Dermis microvascular lymphatic vessel endothelial cell (primary cell): ENCODE measurements at regions not wholly inside any gene's neighbourhood (a gene's known extent, or its start where the extent isn't known, plus 50 kb on each side); places are given as distances from the start of the nearest gene placed in this dataset.

ENCODE experiments used
- DNase-seq, 2 donors: peaks; one replicate each; pipeline versions ENCODE4 v3.0.0 to v3.0.0-alpha.2; 2010; ENCODE audit warnings: low read depth in 2 of 2

GRCh38 chr3:102079809-102080197 is 230.5 kb downstream of the NFKBIZ start:
- DNase-seq: no peak

GRCh38 chr3:102081572-102082289 is 232.4 kb downstream of the NFKBIZ start:
- peak in 1 of 2 donors; percentile 91 for DNase-seq

- DNase-seq: no peak
Measured at GRCh38 chr3:102083473-102083872, 234.2 kb downstream of the NFKBIZ start.

GRCh38 chr3:102084006-102084405 is 234.7 kb downstream of the NFKBIZ start:
- DNase-seq: no peak

- DNase-seq: no peak
Measured at GRCh38 chr3:102084704-102085103, 235.4 kb downstream of the NFKBIZ start.

GRCh38 chr3:102085431-102086176 is 236.3 kb downstream of the NFKBIZ start:
- DNase-seq: no peak

GRCh38 chr3:102087236-102087635 is 237.9 kb downstream of the NFKBIZ start:
- no peak for DNase-seq

- DNase-seq: no peak
Measured at GRCh38 chr3:102089239-102089638, 239.9 kb downstream of the NFKBIZ start.

- DNase-seq: peak in 1 of 2 donors; percentile 57
Measured at GRCh38 chr3:102089904-102090720, 240.8 kb downstream of the NFKBIZ start.

GRCh38 chr3:102090721-102091045 is 241.4 kb downstream of the NFKBIZ start:
- peak; percentile 66 to 76 for DNase-seq

- no peak for DNase-seq
Measured at GRCh38 chr3:102091358-102091757, 242.0 kb downstream of the NFKBIZ start.

- DNase-seq: peak in 1 of 2 donors; percentile 79
Measured at GRCh38 chr3:102092617-102093466, 243.5 kb downstream of the NFKBIZ start.

GRCh38 chr3:102094506-102094905 is 245.2 kb downstream of the NFKBIZ start:
- DNase-seq: no peak

- no peak for DNase-seq
Measured at GRCh38 chr3:102095383-102095782, 246.1 kb downstream of the NFKBIZ start.

GRCh38 chr3:102096066-102096465 is 246.8 kb downstream of the NFKBIZ start:
- DNase-seq: peak; percentile 14 to 55

GRCh38 chr3:102098130-102098885 is 249.0 kb downstream of the NFKBIZ start:
- DNase-seq: peak; percentile 27 to 60

GRCh38 chr3:102099913-102100312 is 250.6 kb downstream of the NFKBIZ start:
- no peak for DNase-seq

- no peak for DNase-seq
Measured at GRCh38 chr3:102102394-102102793, 253.1 kb downstream of the NFKBIZ start.

GRCh38 chr3:102104033-102104432 is 254.7 kb downstream of the NFKBIZ start:
- peak in 1 of 2 donors; percentile 29 for DNase-seq

- DNase-seq: no peak
Measured at GRCh38 chr3:102105193-102105592, 255.9 kb downstream of the NFKBIZ start.
